ENCODE measurements at regions not wholly inside any gene's neighbourhood (a gene's known extent, or its start where the extent isn't known, plus 50 kb on each side); places are given as distances from the start of the nearest gene placed in this dataset.

- Histone ChIP-seq H3K27me3 (ENCODE audit: control insufficient read depth, insufficient read depth, low read length) (no peaks in the 10 kb centered on the region), H3K4me3 (ENCODE audit: insufficient read depth, low read depth, low read length) (no peak overlapping the region), H3K36me3 (replicated peaks; ENCODE audit: control insufficient read depth, insufficient read depth, low read length) (no peaks in the 10 kb centered on the region)
- no peak for DNase-seq
Measured at GRCh38 chr10:118537623-118538022, 57.8 kb downstream of the PRLHR start.

GRCh38 chr10:118534136-118534535, 61.3 kb downstream of the PRLHR start:
- no peaks in the 10 kb centered on the region for H3K27me3 ChIP-seq (ENCODE audit: control insufficient read depth, insufficient read depth, low read length)
- H3K36me3 ChIP-seq (replicated peaks; ENCODE audit: control insufficient read depth, insufficient read depth, low read length) = no peaks in the 10 kb centered on the region
- no peak overlapping the region for H3K4me3 ChIP-seq (ENCODE audit: insufficient read depth, low read depth, low read length)
- no peak for DNase-seq

GRCh38 chr10:118531105-118531852, 64.2 kb downstream of the PRLHR start:
- no peak overlapping the region for H3K4me3 ChIP-seq (ENCODE audit: insufficient read depth, low read depth, low read length)
- no peak for DNase-seq
- no peaks in the 10 kb centered on the region for H3K36me3 ChIP-seq (replicated peaks; ENCODE audit: control insufficient read depth, insufficient read depth, low read length)
- H3K27me3 ChIP-seq (ENCODE audit: control insufficient read depth, insufficient read depth, low read length) = no peaks in the 10 kb centered on the region

- H3K4me3 ChIP-seq (ENCODE audit: insufficient read depth, low read depth, low read length) = no peak overlapping the region
- H3K27me3 ChIP-seq (ENCODE audit: control insufficient read depth, insufficient read depth, low read length) = no peaks in the 10 kb centered on the region
- no peak for DNase-seq
- no peaks in the 10 kb centered on the region for H3K36me3 ChIP-seq (replicated peaks; ENCODE audit: control insufficient read depth, insufficient read depth, low read length)
Measured at GRCh38 chr10:118528426-118528825, 67.0 kb downstream of the PRLHR start.

- H3K4me3 ChIP-seq (ENCODE audit: insufficient read depth, low read depth, low read length) = no peak overlapping the region
- H3K36me3 ChIP-seq (replicated peaks; ENCODE audit: control insufficient read depth, insufficient read depth, low read length) = no peaks in the 10 kb centered on the region
- DNase-seq = no peak
- no peaks in the 10 kb centered on the region for H3K27me3 ChIP-seq (ENCODE audit: control insufficient read depth, insufficient read depth, low read length)
Measured at GRCh38 chr10:118523775-118524174, 71.7 kb downstream of the PRLHR start.

GRCh38 chr10:118522791-118523498, 72.5 kb downstream of the PRLHR start:
- H3K4me3 ChIP-seq (ENCODE audit: insufficient read depth, low read depth, low read length) = no peak overlapping the region
- DNase-seq = no peak
- no peaks in the 10 kb centered on the region for H3K27me3 ChIP-seq (ENCODE audit: control insufficient read depth, insufficient read depth, low read length)
- no peaks in the 10 kb centered on the region for H3K36me3 ChIP-seq (replicated peaks; ENCODE audit: control insufficient read depth, insufficient read depth, low read length)

GRCh38 chr10:118521415-118522117, 73.9 kb downstream of the PRLHR start:
- no peak overlapping the region for H3K4me3 ChIP-seq (ENCODE audit: insufficient read depth, low read depth, low read length)
- H3K36me3 ChIP-seq (replicated peaks; ENCODE audit: control insufficient read depth, insufficient read depth, low read length) = no peaks in the 10 kb centered on the region
- DNase-seq = no peak
- no peaks in the 10 kb centered on the region for H3K27me3 ChIP-seq (ENCODE audit: control insufficient read depth, insufficient read depth, low read length)

GRCh38 chr10:118520116-118520742, 75.2 kb downstream of the PRLHR start:
- DNase-seq = no peak
- no peak overlapping the region for H3K4me3 ChIP-seq (ENCODE audit: insufficient read depth, low read depth, low read length)
- no peaks in the 10 kb centered on the region for H3K27me3 ChIP-seq (ENCODE audit: control insufficient read depth, insufficient read depth, low read length)
- H3K36me3 ChIP-seq (replicated peaks; ENCODE audit: control insufficient read depth, insufficient read depth, low read length) = no peaks in the 10 kb centered on the region

- DNase-seq = no peak
- no peaks in the 10 kb centered on the region for H3K36me3 ChIP-seq (replicated peaks; ENCODE audit: control insufficient read depth, insufficient read depth, low read length)
- H3K4me3 ChIP-seq (ENCODE audit: insufficient read depth, low read depth, low read length) = no peak overlapping the region
- no peaks in the 10 kb centered on the region for H3K27me3 ChIP-seq (ENCODE audit: control insufficient read depth, insufficient read depth, low read length)
Measured at GRCh38 chr10:118518095-118518494, 77.4 kb downstream of the PRLHR start.

- no peaks in the 10 kb centered on the region for H3K27me3 ChIP-seq (ENCODE audit: control insufficient read depth, insufficient read depth, low read length)
Measured at GRCh38 chr10:118516716-118517115, 78.7 kb downstream of the PRLHR start.

GRCh38 chr10:118513174-118513573, 82.3 kb downstream of the PRLHR start:
- Histone ChIP-seq H3K27me3 (ENCODE audit: control insufficient read depth, insufficient read depth, low read length) (no peaks in the 10 kb centered on the region), H3K36me3 (replicated peaks; ENCODE audit: control insufficient read depth, insufficient read depth, low read length) (no peaks in the 10 kb centered on the region), H3K4me3 (ENCODE audit: insufficient read depth, low read depth, low read length) (no peak overlapping the region)
- DNase-seq = no peak

More at GRCh38 chr10:118516716-118517115, 78.7 kb downstream of the PRLHR start:
- Histone ChIP-seq H3K4me3 (ENCODE audit: insufficient read depth, low read depth, low read length) (no peak overlapping the region), H3K36me3 (replicated peaks; ENCODE audit: control insufficient read depth, insufficient read depth, low read length) (no peaks in the 10 kb centered on the region)
- DNase-seq = no peak

GRCh38 chr10:118511711-118512110, 83.7 kb downstream of the PRLHR start:
- Histone ChIP-seq H3K4me3 (ENCODE audit: insufficient read depth, low read depth, low read length) (no peak overlapping the region), H3K36me3 (replicated peaks; ENCODE audit: control insufficient read depth, insufficient read depth, low read length) (no peaks in the 10 kb centered on the region), H3K27me3 (ENCODE audit: control insufficient read depth, insufficient read depth, low read length) (no peaks in the 10 kb centered on the region)
- DNase-seq = no peak

GRCh38 chr10:118508863-118509262, 86.6 kb downstream of the PRLHR start:
- Histone ChIP-seq H3K27me3 (ENCODE audit: control insufficient read depth, insufficient read depth, low read length) (no peaks in the 10 kb centered on the region), H3K4me3 (ENCODE audit: insufficient read depth, low read depth, low read length) (no peak overlapping the region), H3K36me3 (replicated peaks; ENCODE audit: control insufficient read depth, insufficient read depth, low read length) (no peaks in the 10 kb centered on the region)
- no peak for DNase-seq

- Histone ChIP-seq H3K27me3 (ENCODE audit: control insufficient read depth, insufficient read depth, low read length) (no peaks in the 10 kb centered on the region), H3K4me3 (ENCODE audit: insufficient read depth, low read depth, low read length) (no peak overlapping the region), H3K36me3 (replicated peaks; ENCODE audit: control insufficient read depth, insufficient read depth, low read length) (no peaks in the 10 kb centered on the region)
- no peak for DNase-seq
Measured at GRCh38 chr10:118508355-118508754, 87.1 kb downstream of the PRLHR start.

Data from H7 (cell line).